PC-3 (cell line): ENCODE measurements at regions not wholly inside any gene's neighbourhood (a gene's known extent, or its start where the extent isn't known, plus 50 kb on each side); places are given as distances from the start of the nearest gene placed in this dataset.
"Not testable (repeated sequence)": the region's sequence is repeated elsewhere in the genome, so short reads cannot be mapped to it uniquely, and the experiment has no call there.

Experiments used
- CTCF ChIP-seq: fragments of 300-600 bp; sonication (generic); conservative IDR thresholded peaks from 2 replicates; pipeline ENCODE4 v1.5.1; 2017; ENCODE audit warnings: antibody characterized with exemption, low read depth, mild to moderate bottlenecking, low read length
- EZH2phosphoT487 ChIP-seq: fragments of 300-600 bp; sonication (generic); IDR thresholded peaks from 2 replicates; pipeline ENCODE4 v1.6.1; 2018; ENCODE audit warnings: mild to moderate bottlenecking, antibody characterized with exemption, low read length, borderline replicate concordance

DNA sequence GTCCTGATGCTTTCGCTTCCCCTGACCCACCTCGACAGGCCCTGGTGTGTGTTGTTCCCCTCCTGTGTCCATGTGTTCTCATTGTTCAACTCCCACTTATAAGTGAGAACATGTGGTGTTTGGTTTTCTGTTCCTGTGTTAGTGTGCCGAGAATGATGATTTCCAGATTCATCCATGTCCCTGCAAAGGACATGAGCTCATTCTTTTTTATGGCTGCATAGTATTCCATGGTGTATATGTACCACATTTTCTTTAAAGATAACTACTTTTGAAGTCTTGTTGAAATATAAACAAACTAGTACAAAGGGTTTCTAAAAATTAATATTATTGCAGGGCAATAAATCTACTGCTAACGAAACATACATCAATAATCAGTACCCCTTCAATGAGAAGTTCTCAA is 266.6 kb downstream of the IRS1 start:
- not testable (repeated sequence) for TF ChIP-seq EZH2phosphoT487, CTCF
